HG03045 (cell line): ENCODE measurements at regions not wholly inside any gene's neighbourhood (a gene's known extent, or its start where the extent isn't known, plus 50 kb on each side); places are given as distances from the start of the nearest gene placed in this dataset.
"Not testable (repeated sequence)": the region's sequence is repeated elsewhere in the genome, so short reads cannot be mapped to it uniquely, and the experiment has no call there.

ENCODE experiments used
- ATAC-seq: cut with Tn5 transposase; IDR thresholded peaks from one replicate; pipeline ENCODE4 v1.9.1; 2021; ENCODE audit warnings: mild to moderate bottlenecking, moderate library complexity; ENCODE audit not compliant: unreplicated experiment

GRCh38 chr3:68676136-68676535 is 256.2 kb downstream of the TAFA4 start:
- no peak for ATAC-seq

GRCh38 chr3:68667346-68667745 is 265.0 kb downstream of the TAFA4 start:
- ATAC-seq, result no peak

GRCh38 chr3:68666429-68667136 is 265.8 kb downstream of the TAFA4 start:
- no peak for ATAC-seq

DNA sequence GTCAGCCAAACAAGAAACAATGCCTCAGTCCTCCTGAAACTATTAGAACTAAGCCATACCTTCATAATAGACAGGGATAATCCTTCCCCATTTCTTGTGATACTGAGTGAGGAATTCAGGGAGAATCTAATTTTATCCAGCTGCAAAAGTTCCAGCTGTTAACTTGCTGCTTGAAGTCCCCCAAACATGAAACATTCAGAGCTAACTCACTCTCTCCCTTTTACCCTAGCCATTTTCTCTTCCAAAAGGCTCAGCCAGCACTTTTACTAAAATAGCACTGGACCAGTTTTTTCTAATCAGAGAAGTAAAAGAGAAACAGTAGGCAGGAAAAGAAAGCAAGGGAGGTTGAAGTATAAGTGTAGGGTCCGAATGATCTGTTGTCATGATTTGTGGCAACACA is 268.1 kb downstream of the TAFA4 start:
- ATAC-seq, result no peak

DNA sequence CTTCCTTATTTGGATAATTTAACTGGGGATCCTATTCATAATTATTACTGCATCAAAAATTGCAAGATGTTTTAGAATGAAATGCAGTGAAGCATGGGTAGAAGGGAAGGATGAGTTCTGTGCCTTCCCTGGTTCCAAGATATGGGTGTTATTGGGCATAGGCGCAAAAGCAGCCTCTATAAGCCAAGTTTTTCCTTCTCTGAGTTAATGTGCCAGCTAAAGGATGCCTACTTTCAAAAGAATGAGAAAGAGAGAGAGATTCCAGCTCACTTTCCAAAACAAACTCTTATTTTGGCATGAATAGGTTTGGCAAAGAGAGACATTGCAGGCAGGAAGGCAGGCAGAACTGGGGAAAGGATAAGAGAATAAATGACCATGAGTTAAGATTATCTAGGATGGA is 270.2 kb downstream of the TAFA4 start:
- no peak for ATAC-seq

DNA sequence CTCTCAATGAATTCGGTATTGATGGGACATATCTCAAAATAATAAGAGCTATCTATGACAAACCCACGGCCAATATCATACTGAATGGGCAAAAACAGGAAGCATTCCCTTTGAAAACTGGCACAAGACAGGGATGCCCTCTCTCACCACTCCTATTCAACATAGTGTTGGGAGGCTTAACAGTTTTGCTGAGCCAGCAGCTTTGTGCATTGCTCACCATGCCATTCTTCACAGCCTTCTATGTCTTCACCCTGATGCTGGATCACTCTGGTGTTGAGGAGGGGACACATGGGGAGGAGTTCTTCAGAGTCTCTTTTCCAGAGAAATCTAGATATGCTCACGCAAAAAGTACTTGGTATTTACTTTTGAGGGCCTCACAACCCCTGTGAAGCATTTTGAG is 281.7 kb downstream of the TAFA4 start:
- ATAC-seq, result not testable (repeated sequence)

- no peak for ATAC-seq
Observed at GRCh38 chr3:68648494-68648893, 283.9 kb downstream of the TAFA4 start.

GRCh38 chr3:68631850-68632545 is 300.3 kb downstream of the TAFA4 start:
- no peak for ATAC-seq

DNA sequence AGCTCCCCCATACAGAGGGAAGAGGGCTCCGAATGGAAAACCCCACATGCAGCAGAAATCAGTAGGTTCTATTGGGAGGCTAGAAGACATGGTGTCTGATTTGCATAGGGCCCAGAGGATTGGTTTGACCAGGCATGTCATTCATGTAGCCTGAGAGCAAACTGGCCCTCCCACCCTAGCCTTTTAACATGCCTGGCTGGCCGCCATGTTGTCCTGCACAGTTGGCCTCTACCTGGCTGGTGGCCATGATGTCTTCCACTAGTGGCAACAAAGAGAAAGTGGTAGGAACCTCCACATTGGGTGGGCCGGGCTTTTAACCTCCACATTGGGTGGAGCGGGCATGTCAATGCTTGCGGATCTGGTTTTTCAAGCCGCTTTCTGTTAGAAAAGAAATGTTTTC is 312.1 kb downstream of the TAFA4 start:
- no peak for ATAC-seq

- ATAC-seq, result no peak
Observed at GRCh38 chr3:68614087-68614486, 318.3 kb downstream of the TAFA4 start.

GRCh38 chr3:68571321-68571720 is 361.0 kb downstream of the TAFA4 start:
- ATAC-seq, result no peak

GRCh38 chr3:68560728-68561127 is 371.6 kb downstream of the TAFA4 start:
- no peak for ATAC-seq

GRCh38 chr3:68535782-68536181 is 396.6 kb downstream of the TAFA4 start:
- no peak for ATAC-seq

DNA sequence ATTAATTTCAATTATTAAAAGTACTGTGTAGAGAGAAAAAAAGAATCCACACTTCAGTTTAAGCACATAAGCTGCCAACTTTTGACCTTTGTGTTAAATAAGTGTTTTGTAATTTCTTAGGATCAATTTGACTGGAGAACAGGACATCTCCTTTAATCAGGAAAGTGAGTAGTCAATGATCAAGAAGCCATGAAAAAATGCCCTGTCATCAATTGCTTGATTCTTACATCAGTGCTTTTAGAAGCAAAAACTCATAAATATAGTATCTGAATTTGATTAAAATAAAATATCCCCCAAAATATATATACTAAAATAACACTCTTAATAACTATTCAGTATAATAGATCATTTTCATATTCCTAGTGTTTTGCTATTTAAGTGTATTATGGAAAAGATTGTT is 409.0 kb downstream of the TAFA4 start:
- ATAC-seq, result no peak

DNA sequence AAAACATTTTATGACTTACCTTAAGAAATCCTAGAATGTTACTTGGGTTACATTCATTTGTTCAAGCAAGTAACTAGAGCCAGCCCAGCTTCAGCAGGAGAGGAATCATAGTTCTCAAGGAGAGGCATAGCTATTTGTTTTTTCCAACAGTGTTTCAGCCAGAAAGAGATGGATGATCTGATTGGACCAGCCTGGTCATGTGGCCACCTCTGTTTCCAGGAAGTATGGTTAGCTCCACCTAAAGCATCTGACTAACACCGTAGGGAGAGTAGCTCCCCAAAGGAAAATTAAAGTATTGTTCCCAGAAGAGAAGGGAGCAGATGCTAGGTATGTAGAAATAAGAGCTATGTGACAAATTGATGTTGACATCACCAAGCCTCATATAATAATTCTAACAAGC is 417.1 kb downstream of the TAFA4 start:
- no peak for ATAC-seq

DNA sequence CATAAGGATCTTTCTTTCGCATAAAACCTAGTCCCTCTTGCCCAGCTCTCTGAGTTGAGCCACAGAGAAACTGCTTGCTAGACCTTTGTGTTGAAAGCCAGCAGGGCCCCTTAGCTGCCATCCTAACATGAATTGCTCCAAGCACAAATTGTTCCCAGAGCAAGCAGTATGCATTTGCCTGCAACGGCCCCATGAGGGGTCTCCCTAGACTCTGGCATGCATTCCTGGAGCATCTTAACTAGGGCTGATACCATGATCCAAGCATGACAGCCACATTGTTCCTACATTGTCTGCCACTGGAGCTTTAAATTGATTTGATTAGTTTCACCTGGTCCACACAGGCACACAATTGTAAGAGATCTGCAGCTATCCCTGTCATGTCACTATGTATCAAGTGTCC is 428.1 kb downstream of the TAFA4 start:
- ATAC-seq, result no peak

DNA sequence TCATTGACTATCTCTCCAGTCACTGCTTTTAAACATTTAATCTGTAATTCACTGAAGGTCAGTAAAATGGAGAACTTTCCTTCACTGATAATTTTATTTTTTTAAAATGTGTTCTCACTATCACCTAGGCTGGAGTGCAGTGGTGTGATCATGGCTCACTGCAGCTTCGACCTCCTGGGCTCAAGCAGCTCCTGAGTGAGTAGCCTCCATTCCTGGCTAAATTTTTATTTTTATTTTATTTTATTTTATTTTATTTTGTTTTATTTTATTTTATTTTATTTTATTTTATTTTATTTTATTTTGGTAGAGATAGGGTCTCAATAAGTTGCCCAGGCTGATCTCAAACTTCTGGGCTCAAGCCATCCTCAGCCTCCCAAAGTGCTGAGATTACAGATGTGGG is 446.5 kb downstream of the TAFA4 start:
- not testable (repeated sequence) for ATAC-seq

- no peak for ATAC-seq
Observed at GRCh38 chr3:68485051-68485450, 447.3 kb downstream of the TAFA4 start.

DNA sequence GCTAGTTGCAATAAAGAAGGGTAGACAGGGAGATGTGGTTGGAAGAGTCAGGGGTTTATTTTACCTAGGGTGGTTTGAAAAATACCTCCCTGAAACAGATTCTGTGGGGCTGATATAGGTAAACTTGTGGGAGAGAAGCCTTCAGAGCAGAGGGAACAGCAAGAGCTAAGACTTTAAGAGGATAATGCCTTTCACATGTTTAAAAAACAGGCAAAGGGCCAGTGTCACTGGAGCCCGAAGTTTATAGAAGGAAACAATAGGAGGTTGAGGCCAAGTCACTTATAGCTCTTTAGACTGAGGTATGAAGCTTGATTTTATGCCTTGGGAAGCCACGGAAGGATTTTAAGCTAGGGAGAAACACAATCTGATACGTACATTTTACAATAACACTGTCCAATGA is 448.7 kb downstream of the TAFA4 start:
- ATAC-seq, result no peak

GRCh38 chr3:68483041-68483440 is 449.3 kb downstream of the TAFA4 start:
- no peak for ATAC-seq

DNA sequence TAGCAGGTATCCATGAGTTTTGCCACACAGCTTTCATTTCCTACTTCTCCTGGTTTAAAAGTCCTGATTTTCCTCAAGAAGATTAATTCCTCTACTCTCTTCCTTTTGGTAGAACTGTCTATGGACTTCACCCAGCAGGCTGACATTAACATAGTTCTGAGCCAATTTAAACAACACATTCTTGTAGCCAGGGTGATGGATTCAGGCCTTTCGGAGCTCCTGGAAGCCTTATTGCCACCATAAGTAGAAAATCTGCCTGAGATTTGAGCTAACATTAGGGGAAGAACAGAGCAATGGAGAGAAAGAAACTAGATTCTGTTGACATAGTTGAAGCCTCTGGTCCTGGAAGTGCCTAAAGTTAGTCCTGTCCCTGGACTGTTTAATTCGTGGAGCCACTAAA is 449.8 kb downstream of the TAFA4 start:
- ATAC-seq, result no peak

GRCh38 chr3:68479779-68480178 is 452.6 kb downstream of the TAFA4 start:
- ATAC-seq, result no peak
